GM23338 (cell line): ENCODE measurements at regions not wholly inside any gene's neighbourhood (a gene's known extent, or its start where the extent isn't known, plus 50 kb on each side); places are given as distances from the start of the nearest gene placed in this dataset.

ENCODE experiments used
- ATAC-seq: fragments of 200-7000 bp; cut with Tn5 transposase; 3 replicates; pipeline ENCODE4 v1.9.1; 2020
- DNase-seq: peaks from one replicate; pipeline ENCODE4 v3.0.0-alpha.2; 2015; ENCODE audit warnings: low spot score
- H2AFZ ChIP-seq: fragments of 200-600 bp; sonication (generic); 2 replicates; pipeline ENCODE4 v1.8.0; 2016; ENCODE audit warnings: antibody characterized with exemption, mild to moderate bottlenecking, moderate library complexity
- H3F3A ChIP-seq: fragments of 200-600 bp; sonication (generic); replicated peaks from 2 replicates; pipeline ENCODE4 v1.8.0; 2017; ENCODE audit warnings: antibody characterized with exemption, mixed run types, low read depth
- H3K27ac ChIP-seq: fragments of 200-600 bp; sonication (generic); 2 replicates; pipeline ENCODE4 v1.6.1; 2016; ENCODE audit warnings: low read depth
- H3K27me3 ChIP-seq: fragments of 200-600 bp; sonication (generic); 2 replicates; pipeline ENCODE4 v1.8.0; 2016; ENCODE audit warnings: mild to moderate bottlenecking, mixed run types, moderate library complexity; ENCODE audit not compliant: insufficient read depth
- H3K36me3 ChIP-seq: fragments of 200-600 bp; sonication (generic); 2 replicates; pipeline ENCODE4 v1.8.0; 2016; ENCODE audit warnings: mild to moderate bottlenecking; ENCODE audit not compliant: insufficient read depth
- H3K4me1 ChIP-seq: fragments of 200-600 bp; sonication (generic); 2 replicates; pipeline ENCODE4 v1.8.0; 2016; ENCODE audit warnings: mild to moderate bottlenecking, moderate library complexity; ENCODE audit not compliant: insufficient read depth
- H3K4me2 ChIP-seq: fragments of 200-600 bp; sonication (generic); 2 replicates; pipeline ENCODE4 v1.7.1; 2017; ENCODE audit warnings: mixed run types
- H3K4me3 ChIP-seq: fragments of 200-600 bp; sonication (generic); 2 replicates; pipeline ENCODE4 v1.6.1; 2016; ENCODE audit warnings: mixed run types
- H3K79me2 ChIP-seq: fragments of 200-600 bp; sonication (generic); replicated peaks from 2 replicates; pipeline ENCODE4 v1.8.0; 2017; ENCODE audit warnings: mild to moderate bottlenecking; ENCODE audit not compliant: insufficient read depth
- H3K9me2 ChIP-seq: fragments of 200-600 bp; sonication (generic); 2 replicates; pipeline ENCODE4 v1.8.0; 2017; ENCODE audit not compliant: insufficient read depth
- H4K20me1 ChIP-seq: fragments of 200-600 bp; sonication (generic); replicated peaks from 2 replicates; pipeline ENCODE4 v1.8.0; 2017; ENCODE audit warnings: mild to moderate bottlenecking; ENCODE audit not compliant: insufficient read depth
- H3K27ac Mint-ChIP-seq: 2 replicates; pipeline ENCODE4 v1.8.0; 2020; ENCODE audit warnings: inconsistent platforms, mild to moderate bottlenecking, moderate library complexity, mixed read lengths
- H3K27me3 Mint-ChIP-seq: 3 replicates; pipeline ENCODE4 v1.8.0; 2022; ENCODE audit warnings: low read depth, mild to moderate bottlenecking, moderate library complexity, mixed read lengths, inconsistent platforms; ENCODE audit not compliant: insufficient read depth, poor library complexity
- H3K36me3 Mint-ChIP-seq: 3 replicates; pipeline ENCODE4 v1.8.0; 2021; ENCODE audit warnings: low read depth, mild to moderate bottlenecking, inconsistent platforms, moderate library complexity, mixed read lengths
- H3K4me1 Mint-ChIP-seq: 3 replicates; pipeline ENCODE4 v1.8.0; 2020; ENCODE audit warnings: mild to moderate bottlenecking, inconsistent platforms, mixed read lengths
- H3K4me3 Mint-ChIP-seq: 3 replicates; pipeline ENCODE4 v1.8.0; 2021; ENCODE audit warnings: moderate library complexity, mild to moderate bottlenecking, inconsistent platforms, mixed read lengths
- H3K9me3 Mint-ChIP-seq: 3 replicates; pipeline ENCODE4 v1.8.0; 2020; ENCODE audit warnings: moderate library complexity, mild to moderate bottlenecking, inconsistent platforms, mixed read lengths
- CTCF ChIP-seq, 2 experiments: fragments of 200-600 bp in 1 of 2; sonication (generic) in 1 of 2; conservative IDR thresholded peaks; 2 replicates each; pipeline versions ENCODE4 v1.5.1 to v1.6.1; 2016 to 2017; ENCODE audit warnings: antibody characterized with exemption in 2 of 2, low read depth in 2 of 2, mild to moderate bottlenecking in 2 of 2, moderate library complexity in 1 of 2
- EZH2 ChIP-seq: fragments of 200-600 bp; sonication (generic); IDR thresholded peaks from one replicate; pipeline ENCODE4 v1.8.0; 2017; ENCODE audit warnings: antibody characterized with exemption, mild to moderate bottlenecking, low read depth; ENCODE audit not compliant: unreplicated experiment
- STAT1 ChIP-seq: IDR thresholded peaks from one replicate; pipeline ENCODE4 v1.6.1; 2016; ENCODE audit warnings: antibody characterized with exemption; ENCODE audit not compliant: unreplicated experiment
- ZNF114 ChIP-seq: fragments of 250-450 bp; sonication (Bioruptor Pico); IDR thresholded peaks from 2 replicates; pipeline ENCODE4 v1.5.0; 2020; ENCODE audit warnings: mild to moderate bottlenecking, moderate library complexity
- ZNF331 ChIP-seq: fragments of 250-450 bp; sonication (Bioruptor Pico); IDR thresholded peaks from 2 replicates; pipeline ENCODE4 v1.5.0; 2020; ENCODE audit warnings: low read depth, mild to moderate bottlenecking, moderate library complexity

DNA sequence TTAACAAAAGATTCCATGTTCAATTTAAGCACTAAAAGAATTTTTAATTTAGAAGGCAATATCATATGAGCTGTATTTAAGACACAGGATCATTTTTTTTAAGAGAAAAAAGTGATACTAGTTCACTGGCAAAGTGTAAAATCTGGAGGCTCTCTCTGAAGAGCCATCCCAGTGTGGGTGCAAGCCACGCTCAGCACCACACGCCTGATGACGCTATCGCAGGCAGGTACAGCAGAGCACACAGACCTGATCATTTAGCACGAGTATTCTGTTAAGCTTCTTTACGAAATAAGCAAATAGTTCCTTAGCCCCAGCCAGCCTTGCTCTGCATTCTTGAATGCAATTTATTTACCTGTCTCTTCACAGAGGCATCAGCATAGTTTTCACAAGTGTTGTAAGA lies 198.6 kb downstream of the SIPA1L2 start:
- Histone ChIP-seq H3K9me2 (no peaks in the 10 kb centered on the region), H3F3A (no peaks in the 10 kb centered on the region), H4K20me1 (no peaks in the 10 kb centered on the region), H3K27ac (no peak overlapping the region), H3K27me3 (no peaks in the 10 kb centered on the region), H2AFZ (no peak overlapping the region), H3K4me2 (no peak overlapping the region), H3K36me3 (no peaks in the 10 kb centered on the region), H3K4me3 (no peak overlapping the region), H3K4me1 (0 out of 2 replicates have a peak, but pooled peaks cover 5% of the 10 kb centered on the region), H3K79me2 (no peaks in the 10 kb centered on the region)
- ATAC-seq: no peak
- no peaks in the 10 kb centered on the region for H3K9me3 Mint-ChIP-seq
- H3K4me1 Mint-ChIP-seq: peaks cover 9% of the 10 kb centered on the region; the same call in 2 of the 3 replicates
- no peak for DNase-seq
- no peak overlapping the region for H3K4me3 Mint-ChIP-seq
- H3K27me3 Mint-ChIP-seq: peaks cover 4% of the 10 kb centered on the region
- H3K27ac Mint-ChIP-seq: no peak overlapping the region
- TF ChIP-seq ZNF114 (CRISPR knock-in tag) (no peak), ZNF331 (CRISPR knock-in tag) (no peak), EZH2 (no peak), STAT1 (no peak), CTCF (conservative IDR thresholded peaks at IDR 0.05; ENCODE audit: low read depth in 2 of 2) (no peak)
- H3K36me3 Mint-ChIP-seq: peaks cover 6% of the 10 kb centered on the region; the same call in 1 of the 3 replicates

GRCh38 chr1:232430467-232430866 lies 199.5 kb downstream of the SIPA1L2 start:
- Histone ChIP-seq H3K36me3 (no peaks in the 10 kb centered on the region), H3K4me2 (no peak overlapping the region), H2AFZ (no peak overlapping the region), H3F3A (no peaks in the 10 kb centered on the region), H3K79me2 (no peaks in the 10 kb centered on the region), H3K9me2 (no peaks in the 10 kb centered on the region), H3K4me3 (no peak overlapping the region), H3K27ac (no peak overlapping the region), H4K20me1 (no peaks in the 10 kb centered on the region), H3K27me3 (no peaks in the 10 kb centered on the region), H3K4me1 (0 out of 2 replicates have a peak, but pooled peaks cover 5% of the 10 kb centered on the region)
- H3K4me3 Mint-ChIP-seq: no peak overlapping the region
- ATAC-seq (no peak), DNase-seq (no peak)
- H3K36me3 Mint-ChIP-seq: no peaks in the 10 kb centered on the region
- peaks cover 9% of the 10 kb centered on the region; the same call in 2 of the 3 replicates for H3K4me1 Mint-ChIP-seq
- H3K9me3 Mint-ChIP-seq: no peaks in the 10 kb centered on the region
- TF ChIP-seq CTCF (conservative IDR thresholded peaks at IDR 0.05; ENCODE audit: low read depth in 2 of 2): no peak
- TF ChIP-seq ZNF114 (CRISPR knock-in tag): no peak
- H3K27ac Mint-ChIP-seq: no peak overlapping the region
- peaks cover 4% of the 10 kb centered on the region for H3K27me3 Mint-ChIP-seq
